H1 (cell line): ENCODE measurements at regions not wholly inside any gene's neighbourhood (a gene's known extent, or its start where the extent isn't known, plus 50 kb on each side); places are given as distances from the start of the nearest gene placed in this dataset.

Experiments
- CTCF ChIP-seq, 3 experiments: IDR thresholded peaks; 1 replicate in 2 of 3; 2 replicates in 1 of 3; pipeline versions ENCODE4 v1.5.1 to v1.6.1; 2011; ENCODE audit warnings: low read length in 3 of 3, mild to moderate bottlenecking in 3 of 3, inconsistent platforms in 2 of 3, low read depth in 1 of 3, moderate library complexity in 1 of 3; ENCODE audit not compliant: insufficient read depth in 1 of 3; ENCODE audit errors: control extremely low read depth in 1 of 3

GRCh38 chr20:47993817-47994216 lies 208.5 kb upstream of the SULF2 start (continued):
- TF ChIP-seq CTCF (IDR thresholded peaks at IDR 0.05; ENCODE audit: control extremely low read depth in 1 of 3, insufficient read depth in 1 of 3, low read depth in 1 of 3, low read length in 3 of 3), result no peak
- TF ChIP-seq, all 59 proteins: peak for 0
